ENCODE measurements at regions not wholly inside any gene's neighbourhood (a gene's known extent, or its start where the extent isn't known, plus 50 kb on each side); places are given as distances from the start of the nearest gene placed in this dataset.

DNA sequence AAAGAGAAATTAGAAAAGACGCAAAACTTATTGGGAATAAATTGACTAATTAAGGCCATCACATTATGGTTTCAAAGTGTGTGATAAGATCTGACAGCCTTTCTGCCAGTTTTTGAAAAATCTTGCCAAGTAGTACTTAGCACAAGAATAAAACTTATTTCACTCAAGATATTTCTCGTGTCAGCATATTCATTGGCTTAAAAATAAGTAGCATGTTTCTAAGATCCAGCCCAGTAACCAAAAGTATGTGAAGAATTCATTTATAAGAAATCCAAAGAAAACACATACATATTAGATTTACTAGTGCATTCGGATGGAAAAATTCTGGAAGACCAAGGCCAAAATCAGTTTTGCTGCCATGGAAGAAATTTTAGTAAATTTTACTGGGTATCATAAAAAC lies 1135.0 kb downstream of the GALC start:
- Histone ChIP-seq H4K20me1 (ENCODE audit: insufficient read depth) (no peaks in the 10 kb centered on the region), H3K4me3 (no peak overlapping the region), H3K4me2 (no peak overlapping the region), H3K9me3 (ENCODE audit: insufficient read depth, low read depth) (no peaks in the 10 kb centered on the region), H3K4me1 (replicated peaks; ENCODE audit: insufficient read depth) (no peaks in the 10 kb centered on the region), H2AFZ (no peak overlapping the region), H3F3A (ENCODE audit: insufficient read depth, low read depth) (no peaks in the 10 kb centered on the region), H3K36me3 (ENCODE audit: low read depth) (no peaks in the 10 kb centered on the region), H3K27ac (no peak overlapping the region), H3K27me3 (ENCODE audit: insufficient read depth, low read depth) (no peaks in the 10 kb centered on the region), H3K79me2 (ENCODE audit: low read depth) (no peaks in the 10 kb centered on the region), H3K9me2 (ENCODE audit: insufficient read depth) (no peaks in the 10 kb centered on the region)
- BruUV-seq (replicated peaks) = no TSS peak
- intact Hi-C loops (cut with micrococcal nuclease; ENCODE audit: unreplicated experiment) = no loop called here
- no peak for DNase-seq
- no peak for TF ChIP-seq EZH2 (IDR thresholded peaks at IDR 0.05; ENCODE audit: low read depth)
- TF ChIP-seq, protein P1, sequence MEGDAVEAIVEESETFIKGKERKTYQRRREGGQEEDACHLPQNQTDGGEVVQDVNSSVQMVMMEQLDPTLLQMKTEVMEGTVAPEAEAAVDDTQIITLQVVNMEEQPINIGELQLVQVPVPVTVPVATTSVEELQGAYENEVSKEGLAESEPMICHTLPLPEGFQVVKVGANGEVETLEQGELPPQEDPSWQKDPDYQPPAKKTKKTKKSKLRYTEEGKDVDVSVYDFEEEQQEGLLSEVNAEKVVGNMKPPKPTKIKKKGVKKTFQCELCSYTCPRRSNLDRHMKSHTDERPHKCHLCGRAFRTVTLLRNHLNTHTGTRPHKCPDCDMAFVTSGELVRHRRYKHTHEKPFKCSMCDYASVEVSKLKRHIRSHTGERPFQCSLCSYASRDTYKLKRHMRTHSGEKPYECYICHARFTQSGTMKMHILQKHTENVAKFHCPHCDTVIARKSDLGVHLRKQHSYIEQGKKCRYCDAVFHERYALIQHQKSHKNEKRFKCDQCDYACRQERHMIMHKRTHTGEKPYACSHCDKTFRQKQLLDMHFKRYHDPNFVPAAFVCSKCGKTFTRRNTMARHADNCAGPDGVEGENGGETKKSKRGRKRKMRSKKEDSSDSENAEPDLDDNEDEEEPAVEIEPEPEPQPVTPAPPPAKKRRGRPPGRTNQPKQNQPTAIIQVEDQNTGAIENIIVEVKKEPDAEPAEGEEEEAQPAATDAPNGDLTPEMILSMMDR (conservative IDR thresholded peaks at IDR 0.05) = no peak
- ChIA-PET POLR2A (ENCODE audit: unreplicated experiment) (no interaction called here), CTCF (no interaction called here)

DNA sequence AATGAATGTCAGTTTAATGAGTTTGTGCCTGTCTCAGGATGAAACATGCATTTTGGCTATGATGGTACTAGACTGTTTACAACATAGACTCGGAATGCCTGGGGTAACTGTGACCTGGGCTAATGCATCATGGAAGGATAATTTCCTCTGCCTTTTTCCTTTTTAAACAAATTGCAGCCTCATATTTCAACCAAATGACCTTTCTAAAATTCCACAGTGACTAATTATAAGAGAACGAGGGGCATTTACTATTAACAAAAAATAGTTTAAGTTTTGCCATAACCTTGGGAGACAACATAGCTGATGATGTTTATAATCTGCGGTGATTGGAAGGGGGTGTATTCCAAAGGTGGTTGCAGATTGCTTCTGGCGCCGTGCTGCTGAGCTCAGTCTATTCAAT lies 1140.5 kb downstream of the GALC start:
- Histone ChIP-seq H2AFZ (no peak overlapping the region), H3F3A (ENCODE audit: insufficient read depth, low read depth) (no peaks in the 10 kb centered on the region), H3K9me3 (ENCODE audit: insufficient read depth, low read depth) (no peaks in the 10 kb centered on the region), H3K4me3 (no peak overlapping the region), H3K4me2 (no peak overlapping the region), H3K4me1 (replicated peaks; ENCODE audit: insufficient read depth) (no peaks in the 10 kb centered on the region), H3K9me2 (ENCODE audit: insufficient read depth) (no peaks in the 10 kb centered on the region), H3K27ac (no peak overlapping the region), H3K36me3 (ENCODE audit: low read depth) (no peaks in the 10 kb centered on the region), H4K20me1 (ENCODE audit: insufficient read depth) (no peaks in the 10 kb centered on the region), H3K27me3 (ENCODE audit: insufficient read depth, low read depth) (no peaks in the 10 kb centered on the region), H3K79me2 (ENCODE audit: low read depth) (no peaks in the 10 kb centered on the region)
- CTCF ChIA-PET = no interaction called here
- no peak for TF ChIP-seq EZH2 (IDR thresholded peaks at IDR 0.05; ENCODE audit: low read depth)
- TF ChIP-seq, protein P1 (conservative IDR thresholded peaks at IDR 0.05) = no peak
- POLR2A ChIA-PET (ENCODE audit: unreplicated experiment) = no interaction called here
- intact Hi-C loops (cut with micrococcal nuclease; ENCODE audit: unreplicated experiment) = no loop called here
- BruUV-seq (replicated peaks) = no TSS peak
- DNase-seq = no peak

DNA sequence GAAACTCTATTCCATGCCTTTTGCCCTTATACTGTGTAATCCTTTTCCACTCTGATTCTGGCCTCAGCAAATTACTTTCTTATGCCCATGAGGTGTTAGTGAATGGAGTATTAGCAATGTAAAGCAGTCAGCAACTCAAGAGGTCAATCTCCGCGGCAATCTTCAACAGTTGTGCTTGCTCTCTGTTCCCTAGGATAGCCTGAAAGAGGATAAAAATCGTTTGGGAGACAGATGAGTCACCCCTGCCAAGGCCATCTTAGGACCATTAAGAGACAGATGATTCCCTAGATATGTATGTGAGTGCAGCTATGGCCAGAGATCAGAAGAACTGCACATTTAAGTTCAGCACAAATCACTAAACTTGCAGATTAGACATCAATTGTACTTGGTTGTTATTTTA lies 1145.8 kb downstream of the GALC start:
- H3K4me2 ChIP-seq = no peak overlapping the region
- no TSS peak for BruUV-seq (replicated peaks)
- TF ChIP-seq EZH2 (IDR thresholded peaks at IDR 0.05; ENCODE audit: low read depth) = no peak
- TF ChIP-seq, protein P1 (conservative IDR thresholded peaks at IDR 0.05) = no peak
- H2AFZ ChIP-seq = no peak overlapping the region
- no peak for DNase-seq
- no peaks in the 10 kb centered on the region for H3K27me3 ChIP-seq (ENCODE audit: insufficient read depth, low read depth)
- H3K4me1 ChIP-seq (replicated peaks; ENCODE audit: insufficient read depth) = no peaks in the 10 kb centered on the region
- H3K27ac ChIP-seq = no peak overlapping the region
- no peaks in the 10 kb centered on the region for H3K36me3 ChIP-seq (ENCODE audit: low read depth)
- intact Hi-C loops (cut with micrococcal nuclease; ENCODE audit: unreplicated experiment) = no loop called here
- H3K4me3 ChIP-seq = no peak overlapping the region
- no peaks in the 10 kb centered on the region for H4K20me1 ChIP-seq (ENCODE audit: insufficient read depth)
- no peaks in the 10 kb centered on the region for H3K9me2 ChIP-seq (ENCODE audit: insufficient read depth)
- no peaks in the 10 kb centered on the region for H3F3A ChIP-seq (ENCODE audit: insufficient read depth, low read depth)
- CTCF ChIA-PET = no interaction called here
- POLR2A ChIA-PET (ENCODE audit: unreplicated experiment) = no interaction called here
- no peaks in the 10 kb centered on the region for H3K9me3 ChIP-seq (ENCODE audit: insufficient read depth, low read depth)
- H3K79me2 ChIP-seq (ENCODE audit: low read depth) = no peaks in the 10 kb centered on the region

Data from PC-9 (cell line).